Hematopoietic multipotent progenitor cell treated with erythropoietin and hydrocortisone succinate and interleukin-3 and kit ligand, for 8 days (in vitro differentiated cells): ENCODE measurements at regions not wholly inside any gene's neighbourhood (a gene's known extent, or its start where the extent isn't known, plus 50 kb on each side); places are given as distances from the start of the nearest gene placed in this dataset.
"Not testable (repeated sequence)": the region's sequence is repeated elsewhere in the genome, so short reads cannot be mapped to it uniquely, and the experiment has no call there.

Experiments
- DNase-seq: peaks from one replicate; pipeline ENCODE4 v3.0.0-alpha.2; 2015

GRCh38 chr5:36435516-36435915 is 133.8 kb upstream of the RANBP3L start:
- no peak for DNase-seq

GRCh38 chr5:36436306-36436705 is 134.6 kb upstream of the RANBP3L start:
- no peak for DNase-seq

GRCh38 chr5:36438765-36439561 is 137.3 kb upstream of the RANBP3L start:
- no peak for DNase-seq

GRCh38 chr5:36440300-36440699 is 138.6 kb upstream of the RANBP3L start:
- no peak for DNase-seq

GRCh38 chr5:36441280-36441679 is 139.6 kb upstream of the RANBP3L start:
- DNase-seq, result no peak

GRCh38 chr5:36442352-36442751 is 140.7 kb upstream of the RANBP3L start:
- peak; percentile 96 for DNase-seq

GRCh38 chr5:36442796-36443195 is 141.1 kb upstream of the RANBP3L start:
- DNase-seq, result peak; percentile 83

GRCh38 chr5:36443941-36444340 is 142.2 kb upstream of the RANBP3L start:
- no peak for DNase-seq

- no peak for DNase-seq
Observed at GRCh38 chr5:36444582-36445418, 143.1 kb upstream of the RANBP3L start.

GRCh38 chr5:36447776-36448175 is 146.1 kb upstream of the RANBP3L start:
- no peak for DNase-seq

GRCh38 chr5:36450229-36451014 is 148.7 kb upstream of the RANBP3L start:
- no peak for DNase-seq

- no peak for DNase-seq
Observed at GRCh38 chr5:36452424-36453006, 150.8 kb upstream of the RANBP3L start.

- DNase-seq, result no peak
Observed at GRCh38 chr5:36457511-36458270, 148.7 kb upstream of the SLC1A3 start.

- DNase-seq, result no peak
Observed at GRCh38 chr5:36458746-36459145, 147.7 kb upstream of the SLC1A3 start.

- peak; percentile 83 for DNase-seq
Observed at GRCh38 chr5:36459176-36460135, 146.9 kb upstream of the SLC1A3 start.

- DNase-seq, result peak; percentile 67
Observed at GRCh38 chr5:36462295-36463021, 143.9 kb upstream of the SLC1A3 start.

GRCh38 chr5:36475942-36476341 is 130.5 kb upstream of the SLC1A3 start:
- DNase-seq, result not testable (repeated sequence)

- no peak for DNase-seq
Observed at GRCh38 chr5:36478646-36479317, 127.6 kb upstream of the SLC1A3 start.

- DNase-seq, result no peak
Observed at GRCh38 chr5:36481454-36482120, 124.8 kb upstream of the SLC1A3 start.
